ENCODE measurements at regions not wholly inside any gene's neighbourhood (a gene's known extent, or its start where the extent isn't known, plus 50 kb on each side); places are given as distances from the start of the nearest gene placed in this dataset.

DNA sequence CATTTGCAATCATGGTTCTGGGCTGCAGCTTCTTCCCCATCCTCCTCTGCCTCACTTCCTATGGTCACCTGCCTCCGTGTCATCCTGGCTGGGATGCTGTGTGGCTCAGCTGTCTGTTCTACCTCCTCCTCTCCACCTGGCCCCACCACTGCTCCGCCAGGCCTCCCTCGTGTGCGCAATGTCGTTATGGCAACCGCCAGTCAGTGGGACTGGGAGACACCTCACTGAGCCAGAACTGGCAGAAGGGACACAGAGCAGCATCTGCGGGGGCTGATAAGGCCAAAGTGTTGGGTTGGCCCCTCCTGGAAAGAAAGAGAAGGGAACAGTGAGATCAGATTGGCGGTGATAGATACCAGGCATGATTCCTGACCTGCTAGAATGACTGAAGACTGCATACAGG lies 527.5 kb downstream of the INHBA start:
- no peak overlapping the region for H3K9ac ChIP-seq (ENCODE audit: low read length)
- H2AFZ ChIP-seq (ENCODE audit: low read depth, low read length, severe bottlenecking) = no peak overlapping the region
- H3K4me3 ChIP-seq (ENCODE audit: insufficient read depth, low read length, poor library complexity, severe bottlenecking) = no peak overlapping the region
- H3K79me2 ChIP-seq (ENCODE audit: insufficient read depth, low read length) = no peaks in the 10 kb centered on the region
- no peaks in the 10 kb centered on the region for H3K9me3 ChIP-seq (ENCODE audit: insufficient read depth, low read length)
- no peaks in the 10 kb centered on the region for H3K9me2 ChIP-seq (replicated peaks; ENCODE audit: insufficient read depth, low read length)
- no peak overlapping the region for H3K4me2 ChIP-seq (ENCODE audit: low read depth, low read length, poor library complexity, severe bottlenecking)
- H3F3A ChIP-seq (ENCODE audit: insufficient read depth) = no peaks in the 10 kb centered on the region
- no peak for TF ChIP-seq EZH2phosphoT487 (conservative IDR thresholded peaks at IDR 0.05; ENCODE audit: low read length)
- no peak for TF ChIP-seq CTCF (IDR thresholded peaks at IDR 0.05; ENCODE audit: insufficient read depth, low read length, poor library complexity, severe bottlenecking)
- no peaks in the 10 kb centered on the region for H3K36me3 ChIP-seq (ENCODE audit: low read length)
- no peaks in the 10 kb centered on the region for H4K20me1 ChIP-seq (ENCODE audit: low read depth, low read length)
- no peak overlapping the region for H3K27ac ChIP-seq (ENCODE audit: low read depth, low read length)
- H3K27me3 ChIP-seq (ENCODE audit: low read length) = no peaks in the 10 kb centered on the region

- Histone ChIP-seq H3K9ac (ENCODE audit: low read length) (no peak overlapping the region), H2AFZ (ENCODE audit: low read depth, low read length, severe bottlenecking) (no peak overlapping the region), H3K4me2 (ENCODE audit: low read depth, low read length, poor library complexity, severe bottlenecking) (no peak overlapping the region), H3K9me3 (ENCODE audit: insufficient read depth, low read length) (no peaks in the 10 kb centered on the region), H3F3A (ENCODE audit: insufficient read depth) (no peaks in the 10 kb centered on the region), H3K4me3 (ENCODE audit: insufficient read depth, low read length, poor library complexity, severe bottlenecking) (no peak overlapping the region), H4K20me1 (ENCODE audit: low read depth, low read length) (no peaks in the 10 kb centered on the region), H3K36me3 (ENCODE audit: low read length) (no peaks in the 10 kb centered on the region), H3K27ac (ENCODE audit: low read depth, low read length) (no peak overlapping the region), H3K9me2 (replicated peaks; ENCODE audit: insufficient read depth, low read length) (no peaks in the 10 kb centered on the region), H3K79me2 (ENCODE audit: insufficient read depth, low read length) (no peaks in the 10 kb centered on the region), H3K27me3 (ENCODE audit: low read length) (no peaks in the 10 kb centered on the region)
- TF ChIP-seq CTCF (IDR thresholded peaks at IDR 0.05; ENCODE audit: insufficient read depth, low read length, poor library complexity, severe bottlenecking) = no peak
- TF ChIP-seq EZH2phosphoT487 (conservative IDR thresholded peaks at IDR 0.05; ENCODE audit: low read length) = no peak
These were observed 528.4 kb downstream of the INHBA start for GRCh38 chr7:41174521-41174920.

GRCh38 chr7:41170466-41170865 lies 532.4 kb downstream of the INHBA start:
- no peaks in the 10 kb centered on the region for H3F3A ChIP-seq (ENCODE audit: insufficient read depth)
- no peaks in the 10 kb centered on the region for H4K20me1 ChIP-seq (ENCODE audit: low read depth, low read length)
- H3K4me2 ChIP-seq (ENCODE audit: low read depth, low read length, poor library complexity, severe bottlenecking) = no peak overlapping the region
- no peaks in the 10 kb centered on the region for H3K9me3 ChIP-seq (ENCODE audit: insufficient read depth, low read length)
- no peaks in the 10 kb centered on the region for H3K9me2 ChIP-seq (replicated peaks; ENCODE audit: insufficient read depth, low read length)
- no peak overlapping the region for H3K9ac ChIP-seq (ENCODE audit: low read length)
- H3K36me3 ChIP-seq (ENCODE audit: low read length) = no peaks in the 10 kb centered on the region
- H3K4me3 ChIP-seq (ENCODE audit: insufficient read depth, low read length, poor library complexity, severe bottlenecking) = no peak overlapping the region
- no peaks in the 10 kb centered on the region for H3K79me2 ChIP-seq (ENCODE audit: insufficient read depth, low read length)
- no peak for TF ChIP-seq CTCF (IDR thresholded peaks at IDR 0.05; ENCODE audit: insufficient read depth, low read length, poor library complexity, severe bottlenecking)
- no peak for TF ChIP-seq EZH2phosphoT487 (conservative IDR thresholded peaks at IDR 0.05; ENCODE audit: low read length)
- H3K27me3 ChIP-seq (ENCODE audit: low read length) = no peaks in the 10 kb centered on the region
- H3K27ac ChIP-seq (ENCODE audit: low read depth, low read length) = no peak overlapping the region
- no peak overlapping the region for H2AFZ ChIP-seq (ENCODE audit: low read depth, low read length, severe bottlenecking)

GRCh38 chr7:41169317-41169716 lies 533.6 kb downstream of the INHBA start:
- no peak overlapping the region for H3K4me2 ChIP-seq (ENCODE audit: low read depth, low read length, poor library complexity, severe bottlenecking)
- H2AFZ ChIP-seq (ENCODE audit: low read depth, low read length, severe bottlenecking) = no peak overlapping the region
- TF ChIP-seq CTCF (IDR thresholded peaks at IDR 0.05; ENCODE audit: insufficient read depth, low read length, poor library complexity, severe bottlenecking) = no peak
- H4K20me1 ChIP-seq (ENCODE audit: low read depth, low read length) = no peaks in the 10 kb centered on the region
- no peaks in the 10 kb centered on the region for H3K9me3 ChIP-seq (ENCODE audit: insufficient read depth, low read length)
- no peaks in the 10 kb centered on the region for H3K36me3 ChIP-seq (ENCODE audit: low read length)
- no peak overlapping the region for H3K27ac ChIP-seq (ENCODE audit: low read depth, low read length)
- no peaks in the 10 kb centered on the region for H3F3A ChIP-seq (ENCODE audit: insufficient read depth)
- H3K4me3 ChIP-seq (ENCODE audit: insufficient read depth, low read length, poor library complexity, severe bottlenecking) = no peak overlapping the region
- H3K27me3 ChIP-seq (ENCODE audit: low read length) = no peaks in the 10 kb centered on the region
- no peaks in the 10 kb centered on the region for H3K79me2 ChIP-seq (ENCODE audit: insufficient read depth, low read length)
- no peaks in the 10 kb centered on the region for H3K9me2 ChIP-seq (replicated peaks; ENCODE audit: insufficient read depth, low read length)
- no peak overlapping the region for H3K9ac ChIP-seq (ENCODE audit: low read length)

Data from SU-DHL-6 (cell line).